ENCODE measurements at regions not wholly inside any gene's neighbourhood (a gene's known extent, or its start where the extent isn't known, plus 50 kb on each side); places are given as distances from the start of the nearest gene placed in this dataset.

GRCh38 chr18:2293109-2293839 lies 278.0 kb downstream of the METTL4 start:
- no peak for DNase-seq

- DNase-seq, result no peak
Measured at GRCh38 chr18:2301316-2301715, 270.0 kb downstream of the METTL4 start.

- no peak for DNase-seq
Measured at GRCh38 chr18:2302012-2302411, 269.3 kb downstream of the METTL4 start.

GRCh38 chr18:2302628-2303516 lies 268.4 kb downstream of the METTL4 start:
- DNase-seq, result no peak

GRCh38 chr18:2303517-2304238 lies 267.6 kb downstream of the METTL4 start:
- no peak for DNase-seq

- DNase-seq, result no peak
Measured at GRCh38 chr18:2304378-2305175, 266.7 kb downstream of the METTL4 start.

- DNase-seq, result no peak
Measured at GRCh38 chr18:2306606-2307005, 264.7 kb downstream of the METTL4 start.

- no peak for DNase-seq
Measured at GRCh38 chr18:2310886-2311285, 260.4 kb downstream of the METTL4 start.

- no peak for DNase-seq
Measured at GRCh38 chr18:2312440-2312839, 258.9 kb downstream of the METTL4 start.

GRCh38 chr18:2313332-2313731 lies 258.0 kb downstream of the METTL4 start:
- no peak for DNase-seq

- DNase-seq, result no peak
Measured at GRCh38 chr18:2316082-2316750, 255.1 kb downstream of the METTL4 start.

GRCh38 chr18:2316751-2317696 lies 254.3 kb downstream of the METTL4 start:
- no peak for DNase-seq

- DNase-seq, result no peak
Measured at GRCh38 chr18:2324459-2324858, 246.8 kb downstream of the METTL4 start.

- no peak for DNase-seq
Measured at GRCh38 chr18:2325308-2325849, 245.9 kb downstream of the METTL4 start.

GRCh38 chr18:2325933-2326332 lies 245.4 kb downstream of the METTL4 start:
- DNase-seq, result no peak

- DNase-seq, result no peak
Measured at GRCh38 chr18:2326999-2327398, 244.3 kb downstream of the METTL4 start.

- DNase-seq, result no peak
Measured at GRCh38 chr18:2330764-2331163, 240.5 kb downstream of the METTL4 start.

- no peak for DNase-seq
Measured at GRCh38 chr18:2331491-2331890, 239.8 kb downstream of the METTL4 start.

- no peak for DNase-seq
Measured at GRCh38 chr18:2336690-2337392, 234.5 kb downstream of the METTL4 start.

Data from activated T-cell treated with anti-CD3 and anti-CD28 coated beads for 4 hours (primary cell).